ENCODE measurements at regions not wholly inside any gene's neighbourhood (a gene's known extent, or its start where the extent isn't known, plus 50 kb on each side); places are given as distances from the start of the nearest gene placed in this dataset.
"Not testable (repeated sequence)": the region's sequence is repeated elsewhere in the genome, so short reads cannot be mapped to it uniquely, and the experiment has no call there.

- no peak for DNase-seq
These were observed 1644.8 kb downstream of the PCDH9 start for GRCh38 chr13:65585346-65585745.

- no peak for DNase-seq
These were observed 1646.0 kb downstream of the PCDH9 start for GRCh38 chr13:65584126-65584525.

GRCh38 chr13:65582160-65582559 is 1648.0 kb downstream of the PCDH9 start:
- no peak for DNase-seq

GRCh38 chr13:65564561-65564960 is 1665.6 kb downstream of the PCDH9 start:
- not testable (repeated sequence) for DNase-seq

GRCh38 chr13:65562305-65562704 is 1667.8 kb downstream of the PCDH9 start:
- DNase-seq = no peak

GRCh38 chr13:65560936-65561335 is 1669.2 kb downstream of the PCDH9 start:
- no peak for DNase-seq

GRCh38 chr13:65555962-65556361 is 1674.2 kb downstream of the PCDH9 start:
- no peak for DNase-seq

GRCh38 chr13:65553096-65553727 is 1676.9 kb downstream of the PCDH9 start:
- no peak for DNase-seq

- no peak for DNase-seq
These were observed 1678.9 kb downstream of the PCDH9 start for GRCh38 chr13:65551208-65551607.

GRCh38 chr13:65540175-65540574 is 1690.0 kb downstream of the PCDH9 start:
- no peak for DNase-seq

GRCh38 chr13:65535370-65535769 is 1694.8 kb downstream of the PCDH9 start:
- no peak for DNase-seq

GRCh38 chr13:65532231-65532630 is 1697.9 kb downstream of the PCDH9 start:
- no peak for DNase-seq

GRCh38 chr13:65530688-65531087 is 1699.4 kb downstream of the PCDH9 start:
- no peak for DNase-seq

GRCh38 chr13:65529541-65529940 is 1700.6 kb downstream of the PCDH9 start:
- no peak for DNase-seq

- DNase-seq = no peak
These were observed 1721.4 kb downstream of the PCDH9 start for GRCh38 chr13:65508745-65509144.

- no peak for DNase-seq
These were observed 1721.8 kb downstream of the PCDH9 start for GRCh38 chr13:65508338-65508737.

- DNase-seq = no peak
These were observed 1724.2 kb downstream of the PCDH9 start for GRCh38 chr13:65505941-65506340.

- no peak for DNase-seq
These were observed 1725.9 kb downstream of the PCDH9 start for GRCh38 chr13:65504213-65504612.

GRCh38 chr13:65500481-65500880 is 1729.7 kb downstream of the PCDH9 start:
- no peak for DNase-seq

- DNase-seq = no peak
These were observed 1730.9 kb downstream of the PCDH9 start for GRCh38 chr13:65499256-65499655.

GRCh38 chr13:65497265-65497664 is 1732.9 kb downstream of the PCDH9 start:
- no peak for DNase-seq

GRCh38 chr13:65490725-65491124 is 1739.4 kb downstream of the PCDH9 start:
- DNase-seq = not testable (repeated sequence)

GRCh38 chr13:65488606-65489005 is 1741.5 kb downstream of the PCDH9 start:
- no peak for DNase-seq

- DNase-seq = no peak
These were observed 1750.4 kb downstream of the PCDH9 start for GRCh38 chr13:65479692-65480091.

GRCh38 chr13:65473196-65473595 is 1756.9 kb downstream of the PCDH9 start:
- no peak for DNase-seq

Measured in stimulated activated CD4-positive, alpha-beta T cell treated with anti-CD3 and anti-CD28 coated beads, Interleukin-4, amount 100 ng/mL, for 24 hours (primary cell).